Liver (tissue), 3 donors: ENCODE measurements at regions not wholly inside any gene's neighbourhood (a gene's known extent, or its start where the extent isn't known, plus 50 kb on each side); places are given as distances from the start of the nearest gene placed in this dataset.

ENCODE experiments used
- EGR1 ChIP-seq, 2 donors: IDR thresholded peaks; 2 replicates each; pipeline ENCODE4 v1.6.1; 2016 to 2018; ENCODE audit warnings: antibody characterized with exemption in 2 of 2, low read depth in 2 of 2
- GABPA ChIP-seq, 2 donors: IDR thresholded peaks in 1 of 2; conservative IDR thresholded peaks in 1 of 2; 2 replicates each; pipeline ENCODE4 v1.6.1; 2016; ENCODE audit warnings: antibody characterized with exemption in 2 of 2, mild to moderate bottlenecking in 1 of 2, moderate library complexity in 1 of 2
- JUND ChIP-seq, 2 donors: IDR thresholded peaks; 2 replicates each; pipeline ENCODE4 v1.6.1; 2016; ENCODE audit warnings: antibody characterized with exemption in 2 of 2
- MAX ChIP-seq: IDR thresholded peaks from 2 replicates; pipeline ENCODE4 v1.6.1; 2016; ENCODE audit warnings: antibody characterized with exemption
- NR2F2 ChIP-seq: IDR thresholded peaks from 2 replicates; pipeline ENCODE4 v1.6.1; 2016; ENCODE audit warnings: antibody characterized with exemption
- RAD21 ChIP-seq, 2 donors: IDR thresholded peaks; 2 replicates each; pipeline ENCODE4 v1.6.1; 2016; ENCODE audit warnings: antibody characterized with exemption in 2 of 2, mild to moderate bottlenecking in 2 of 2
- REST ChIP-seq: IDR thresholded peaks from 2 replicates; pipeline ENCODE4 v1.6.1; 2016; ENCODE audit warnings: antibody characterized with exemption, mild to moderate bottlenecking
- SP1 ChIP-seq: IDR thresholded peaks from 2 replicates; pipeline ENCODE4 v1.6.1; 2018; ENCODE audit warnings: antibody characterized with exemption, mild to moderate bottlenecking
- YY1 ChIP-seq: IDR thresholded peaks from 2 replicates; pipeline ENCODE4 v1.6.1; 2016; ENCODE audit warnings: antibody characterized with exemption, mild to moderate bottlenecking
- TF ChIP-seq, protein P1 (sequence below): fragments of 150-350 bp; IDR thresholded peaks from 2 replicates; pipeline ENCODE4 v1.5.1; 2017; ENCODE audit warnings: improper control_type of control experiment, low read depth, low read length; ENCODE audit not compliant: missing input control
- TF ChIP-seq, protein P2 (sequence below): IDR thresholded peaks from 2 replicates; pipeline ENCODE4 v1.6.1; 2016; ENCODE audit warnings: antibody characterized with exemption
- donor health status: healthy.
- donor health status: healthy.

DNA sequence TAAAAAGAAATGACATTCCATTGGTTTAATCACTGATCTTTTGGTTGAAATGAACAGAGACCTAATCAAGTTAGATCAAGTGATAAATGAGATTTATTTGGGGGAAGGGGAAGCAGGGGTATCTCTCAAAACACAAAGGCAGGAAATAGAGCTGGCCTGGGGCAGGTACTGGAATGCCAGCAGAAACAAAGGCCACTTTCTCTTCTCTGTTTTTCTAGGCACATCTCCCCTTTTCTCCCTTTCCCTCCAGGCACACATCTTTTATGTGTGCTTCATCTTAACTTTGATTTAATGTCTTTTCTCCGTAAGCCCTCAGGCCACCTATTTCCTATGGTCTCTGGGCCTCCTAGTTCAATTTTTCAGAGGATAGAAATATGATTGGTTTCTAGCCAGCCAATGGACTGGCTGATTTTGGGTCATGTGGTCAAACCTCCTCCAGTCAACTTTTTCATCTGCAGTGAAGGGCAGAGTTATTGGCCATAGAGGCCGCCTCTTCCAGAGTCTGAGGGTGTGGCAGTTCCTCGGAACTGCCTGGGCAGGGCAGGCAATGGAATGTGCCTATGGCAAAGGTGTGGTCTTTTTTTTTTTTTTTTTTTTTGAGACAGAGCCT, 58.9 kb upstream of the FAM136A start:
- TF ChIP-seq, protein P1, sequence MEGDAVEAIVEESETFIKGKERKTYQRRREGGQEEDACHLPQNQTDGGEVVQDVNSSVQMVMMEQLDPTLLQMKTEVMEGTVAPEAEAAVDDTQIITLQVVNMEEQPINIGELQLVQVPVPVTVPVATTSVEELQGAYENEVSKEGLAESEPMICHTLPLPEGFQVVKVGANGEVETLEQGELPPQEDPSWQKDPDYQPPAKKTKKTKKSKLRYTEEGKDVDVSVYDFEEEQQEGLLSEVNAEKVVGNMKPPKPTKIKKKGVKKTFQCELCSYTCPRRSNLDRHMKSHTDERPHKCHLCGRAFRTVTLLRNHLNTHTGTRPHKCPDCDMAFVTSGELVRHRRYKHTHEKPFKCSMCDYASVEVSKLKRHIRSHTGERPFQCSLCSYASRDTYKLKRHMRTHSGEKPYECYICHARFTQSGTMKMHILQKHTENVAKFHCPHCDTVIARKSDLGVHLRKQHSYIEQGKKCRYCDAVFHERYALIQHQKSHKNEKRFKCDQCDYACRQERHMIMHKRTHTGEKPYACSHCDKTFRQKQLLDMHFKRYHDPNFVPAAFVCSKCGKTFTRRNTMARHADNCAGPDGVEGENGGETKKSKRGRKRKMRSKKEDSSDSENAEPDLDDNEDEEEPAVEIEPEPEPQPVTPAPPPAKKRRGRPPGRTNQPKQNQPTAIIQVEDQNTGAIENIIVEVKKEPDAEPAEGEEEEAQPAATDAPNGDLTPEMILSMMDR: no peak
- TF ChIP-seq JUND (IDR thresholded peaks at IDR 0.05) (no peak), YY1 (no peak), MAX (no peak), SP1 (no peak), REST (no peak), GABPA (IDR thresholded peaks at IDR 0.05 in 1 of 2, conservative IDR thresholded peaks at IDR 0.05 in 1 of 2) (no peak), RAD21 (IDR thresholded peaks at IDR 0.05) (no peak), EGR1 (IDR thresholded peaks at IDR 0.05; ENCODE audit: low read depth in 2 of 2) (no peak), NR2F2 (no peak)
- TF ChIP-seq, protein P2, sequence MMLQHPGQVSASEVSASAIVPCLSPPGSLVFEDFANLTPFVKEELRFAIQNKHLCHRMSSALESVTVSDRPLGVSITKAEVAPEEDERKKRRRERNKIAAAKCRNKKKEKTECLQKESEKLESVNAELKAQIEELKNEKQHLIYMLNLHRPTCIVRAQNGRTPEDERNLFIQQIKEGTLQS: no peak
